ENCODE measurements at regions not wholly inside any gene's neighbourhood (a gene's known extent, or its start where the extent isn't known, plus 50 kb on each side); places are given as distances from the start of the nearest gene placed in this dataset.

- no peaks in the 10 kb centered on the region for H3K27me3 ChIP-seq (ENCODE audit: control insufficient read depth, insufficient read depth, low read length)
- H3K9ac ChIP-seq: no peak overlapping the region
- H3K36me3 ChIP-seq (ENCODE audit: control insufficient read depth, insufficient read depth, low read length): no peaks in the 10 kb centered on the region
- TF ChIP-seq CTCF (IDR thresholded peaks at IDR 0.05): no peak
- no peaks in the 10 kb centered on the region for H3K4me1 ChIP-seq
- no peaks in the 10 kb centered on the region for H3K79me2 ChIP-seq
- H3K4me3 ChIP-seq (ENCODE audit: low read depth, low read length): no peak overlapping the region
- no peak overlapping the region for H3K27ac ChIP-seq
- no peak overlapping the region for H2AFZ ChIP-seq
- H3K4me2 ChIP-seq (ENCODE audit: low read length): no peak overlapping the region
- H3K9me3 ChIP-seq (ENCODE audit: control insufficient read depth, low read length): no peaks in the 10 kb centered on the region
Observed at GRCh38 chr13:78136966-78137365, 218.3 kb upstream of the EDNRB start.

- no peak for TF ChIP-seq CTCF (IDR thresholded peaks at IDR 0.05)
- no peaks in the 10 kb centered on the region for H3K79me2 ChIP-seq
- H3K9ac ChIP-seq: no peak overlapping the region
- H3K4me3 ChIP-seq (ENCODE audit: low read depth, low read length): no peak overlapping the region
- H3K27me3 ChIP-seq (ENCODE audit: control insufficient read depth, insufficient read depth, low read length): no peaks in the 10 kb centered on the region
- H3K9me3 ChIP-seq (ENCODE audit: control insufficient read depth, low read length): no peaks in the 10 kb centered on the region
- H3K4me2 ChIP-seq (ENCODE audit: low read length): no peak overlapping the region
- no peak overlapping the region for H3K27ac ChIP-seq
- no peak overlapping the region for H2AFZ ChIP-seq
- H3K36me3 ChIP-seq (ENCODE audit: control insufficient read depth, insufficient read depth, low read length): no peaks in the 10 kb centered on the region
- no peaks in the 10 kb centered on the region for H3K4me1 ChIP-seq
Observed at GRCh38 chr13:78133511-78133910, 214.9 kb upstream of the EDNRB start.

- H2AFZ ChIP-seq: no peak overlapping the region
- no peak for TF ChIP-seq CTCF (IDR thresholded peaks at IDR 0.05)
- H3K9me3 ChIP-seq (ENCODE audit: control insufficient read depth, low read length): no peaks in the 10 kb centered on the region
- H3K4me3 ChIP-seq (ENCODE audit: low read depth, low read length): no peak overlapping the region
- no peaks in the 10 kb centered on the region for H3K79me2 ChIP-seq
- no peaks in the 10 kb centered on the region for H3K27me3 ChIP-seq (ENCODE audit: control insufficient read depth, insufficient read depth, low read length)
- H3K36me3 ChIP-seq (ENCODE audit: control insufficient read depth, insufficient read depth, low read length): no peaks in the 10 kb centered on the region
- H3K9ac ChIP-seq: no peak overlapping the region
- no peak overlapping the region for H3K27ac ChIP-seq
- no peaks in the 10 kb centered on the region for H3K4me1 ChIP-seq
- no peak overlapping the region for H3K4me2 ChIP-seq (ENCODE audit: low read length)
Observed at GRCh38 chr13:78131811-78132210, 213.2 kb upstream of the EDNRB start.

DNA sequence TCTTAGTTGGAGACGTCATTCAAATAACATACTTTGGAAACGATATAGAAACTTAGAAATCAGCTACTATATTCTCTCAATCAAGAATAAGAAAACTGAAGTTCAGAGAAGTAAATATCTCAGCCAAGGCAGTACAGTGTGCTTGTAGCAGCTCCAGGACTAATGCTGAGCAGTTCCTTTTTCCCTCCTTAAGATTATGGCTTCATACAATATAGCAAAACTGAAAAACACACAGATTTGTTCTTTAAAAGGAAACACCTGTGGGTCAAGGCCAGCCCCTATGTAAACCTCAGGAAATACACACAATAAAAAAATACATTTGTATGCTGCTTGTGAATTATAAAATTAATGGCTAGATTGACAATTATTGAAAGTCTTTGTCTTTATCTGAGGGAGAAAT is 212.7 kb upstream of the EDNRB start:
- no peak overlapping the region for H3K4me3 ChIP-seq (ENCODE audit: low read depth, low read length)
- H3K4me2 ChIP-seq (ENCODE audit: low read length): no peak overlapping the region
- no peaks in the 10 kb centered on the region for H3K9me3 ChIP-seq (ENCODE audit: control insufficient read depth, low read length)
- H2AFZ ChIP-seq: no peak overlapping the region
- H3K79me2 ChIP-seq: no peaks in the 10 kb centered on the region
- no peak for TF ChIP-seq CTCF (IDR thresholded peaks at IDR 0.05)
- no peak overlapping the region for H3K9ac ChIP-seq
- no peaks in the 10 kb centered on the region for H3K27me3 ChIP-seq (ENCODE audit: control insufficient read depth, insufficient read depth, low read length)
- H3K4me1 ChIP-seq: no peaks in the 10 kb centered on the region
- H3K27ac ChIP-seq: no peak overlapping the region
- H3K36me3 ChIP-seq (ENCODE audit: control insufficient read depth, insufficient read depth, low read length): no peaks in the 10 kb centered on the region

GRCh38 chr13:78129823-78130222 is 211.2 kb upstream of the EDNRB start:
- Histone ChIP-seq H3K27me3 (ENCODE audit: control insufficient read depth, insufficient read depth, low read length) (no peaks in the 10 kb centered on the region), H2AFZ (no peak overlapping the region), H3K4me1 (no peaks in the 10 kb centered on the region), H3K9ac (no peak overlapping the region), H3K4me2 (ENCODE audit: low read length) (no peak overlapping the region), H3K27ac (no peak overlapping the region), H3K4me3 (ENCODE audit: low read depth, low read length) (no peak overlapping the region), H3K9me3 (ENCODE audit: control insufficient read depth, low read length) (no peaks in the 10 kb centered on the region), H3K79me2 (no peaks in the 10 kb centered on the region), H3K36me3 (ENCODE audit: control insufficient read depth, insufficient read depth, low read length) (no peaks in the 10 kb centered on the region)
- TF ChIP-seq CTCF (IDR thresholded peaks at IDR 0.05): no peak

Measured in parathyroid adenoma (tissue), 2 donors.